ENCODE measurements at regions not wholly inside any gene's neighbourhood (a gene's known extent, or its start where the extent isn't known, plus 50 kb on each side); places are given as distances from the start of the nearest gene placed in this dataset.

- TF ChIP-seq ZNF462 (CRISPR knock-in tag; IDR thresholded peaks at IDR 0.05) (no peak), CTCF (conservative IDR thresholded peaks at IDR 0.05; ENCODE audit: low read depth in 2 of 2) (no peak)
These were observed 587.9 kb upstream of the KIRREL3 start (continued) for GRCh38 chr11:127588431-127588830.

- H4K20me1 ChIP-seq (replicated peaks; ENCODE audit: insufficient read depth), result no peaks in the 10 kb centered on the region
- H3K9me3 Mint-ChIP-seq, result no peaks in the 10 kb centered on the region
- H3K4me3 Mint-ChIP-seq, result no peak overlapping the region
- H3K9me2 ChIP-seq (ENCODE audit: insufficient read depth), result no peaks in the 10 kb centered on the region; the same call in 1 of the 2 replicates
- no peaks in the 10 kb centered on the region for H3K79me2 ChIP-seq (replicated peaks; ENCODE audit: insufficient read depth)
- DNase-seq (ENCODE audit: low spot score), result no peak
- no peak overlapping the region for H2AFZ ChIP-seq
- no peaks in the 10 kb centered on the region for H3K27me3 ChIP-seq (ENCODE audit: insufficient read depth)
- H3K27ac Mint-ChIP-seq, result no peak overlapping the region
- H3K36me3 Mint-ChIP-seq (ENCODE audit: low read depth), result no peaks in the 10 kb centered on the region
- no peak overlapping the region for H3K27ac ChIP-seq (ENCODE audit: low read depth)
- no peaks in the 10 kb centered on the region for H3K4me1 ChIP-seq (ENCODE audit: insufficient read depth)
- ATAC-seq, result no peak
- no peak overlapping the region for H3K4me3 ChIP-seq
- H3K27me3 Mint-ChIP-seq (ENCODE audit: insufficient read depth, low read depth, poor library complexity), result no peaks in the 10 kb centered on the region
- H3K4me2 ChIP-seq, result no peak overlapping the region
- H3K4me1 Mint-ChIP-seq, result no peaks in the 10 kb centered on the region
- H3F3A ChIP-seq (replicated peaks; ENCODE audit: low read depth), result no peaks in the 10 kb centered on the region
- no peaks in the 10 kb centered on the region for H3K36me3 ChIP-seq (ENCODE audit: insufficient read depth)
- TF ChIP-seq POLR2AphosphoS5 (IDR thresholded peaks at IDR 0.05; ENCODE audit: low read depth) (no peak), CTCF (conservative IDR thresholded peaks at IDR 0.05; ENCODE audit: low read depth in 2 of 2) (no peak), JUNB (IDR thresholded peaks at IDR 0.05; ENCODE audit: unreplicated experiment) (no peak), ZNF331 (CRISPR knock-in tag; IDR thresholded peaks at IDR 0.05; ENCODE audit: low read depth) (no peak), REST (IDR thresholded peaks at IDR 0.05; ENCODE audit: unreplicated experiment) (no peak), ZNF114 (CRISPR knock-in tag; IDR thresholded peaks at IDR 0.05) (no peak), CREB1 (CRISPR knock-in tag; IDR thresholded peaks at IDR 0.05; ENCODE audit: low read depth) (no peak), EZH2 (IDR thresholded peaks at IDR 0.05; ENCODE audit: low read depth, unreplicated experiment) (no peak), ETS1 (IDR thresholded peaks at IDR 0.05) (no peak), NANOG (IDR thresholded peaks at IDR 0.05; ENCODE audit: borderline replicate concordance) (no peak)
These were observed 586.9 kb upstream of the KIRREL3 start for GRCh38 chr11:127587511-127587910.

Measured in GM23338 (cell line).